Limb (tissue), 2 donors: ENCODE measurements at regions not wholly inside any gene's neighbourhood (a gene's known extent, or its start where the extent isn't known, plus 50 kb on each side); places are given as distances from the start of the nearest gene placed in this dataset.
"Not testable (repeated sequence)": the region's sequence is repeated elsewhere in the genome, so short reads cannot be mapped to it uniquely, and the experiment has no call there.

Source experiments
- DNase-seq, 2 donors: peaks; one replicate each; pipeline ENCODE4 v3.0.0-alpha.2; 2016; ENCODE audit errors: extremely low spot score in 2 of 2

DNA sequence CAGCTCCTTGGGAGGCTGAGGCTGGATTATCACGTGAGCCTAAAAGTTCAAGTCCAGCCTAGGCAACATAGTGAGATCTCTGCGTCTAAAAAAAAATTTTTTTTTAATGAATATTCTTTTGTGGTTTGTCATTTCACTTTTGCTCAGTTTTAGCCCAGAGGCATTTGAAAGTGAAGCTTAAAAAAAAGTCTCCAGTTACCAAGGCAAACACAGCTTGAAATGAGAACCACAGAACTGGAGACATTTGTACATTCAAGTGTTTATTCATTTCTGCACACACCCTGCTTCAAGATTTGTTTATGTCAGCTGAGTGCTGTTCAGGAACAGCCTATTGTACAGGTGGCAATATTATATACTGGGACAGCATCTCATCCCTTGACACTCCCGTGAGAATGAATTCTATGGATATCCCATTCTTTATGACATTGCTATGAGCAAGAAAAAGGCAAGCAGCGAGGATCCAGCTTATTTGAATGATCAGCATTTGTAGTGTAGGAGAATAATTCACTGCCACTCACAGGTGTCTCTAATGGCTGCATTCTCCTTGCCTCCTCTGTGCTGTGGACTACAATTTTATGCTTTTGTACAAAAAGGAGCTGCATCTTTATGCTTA is 444.8 kb upstream of the GRM7 start:
- no peak for DNase-seq

DNA sequence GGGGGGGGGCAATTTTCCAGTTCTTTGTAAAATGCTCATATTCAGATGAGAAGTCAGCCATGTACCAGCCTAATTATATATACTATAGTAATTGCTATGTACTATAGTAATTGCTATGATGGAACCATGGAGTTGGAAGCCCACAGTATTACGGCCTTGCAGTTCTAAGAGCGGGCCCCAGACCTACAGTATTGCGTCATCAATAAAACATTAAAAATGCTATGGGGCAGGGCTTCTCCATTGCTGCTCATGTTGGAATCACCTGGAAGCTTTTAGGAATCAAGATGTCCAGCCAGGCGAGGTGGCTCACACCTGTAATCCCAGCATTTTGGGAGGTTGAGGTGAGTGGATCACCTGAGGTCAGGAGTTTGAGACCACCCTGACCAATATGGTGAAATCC is 443.7 kb upstream of the GRM7 start:
- DNase-seq: no peak

DNA sequence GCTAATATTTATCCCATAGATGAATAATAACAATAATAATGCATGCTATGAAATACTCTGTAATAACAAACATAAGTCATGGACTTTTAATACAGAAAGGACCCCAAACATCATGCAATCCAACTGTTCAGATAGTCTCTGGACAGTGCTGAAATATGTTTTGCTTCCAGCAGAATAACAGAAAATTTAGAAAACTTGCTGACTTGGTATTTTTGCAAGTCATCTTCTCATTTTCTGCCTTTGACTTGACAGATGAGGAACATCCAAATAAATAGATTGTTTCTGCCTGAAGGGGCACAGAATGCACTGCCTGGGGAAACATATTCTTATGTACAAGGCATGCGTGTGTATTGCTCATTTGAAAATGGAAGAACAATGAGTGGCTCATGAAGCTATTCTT is 442.4 kb upstream of the GRM7 start:
- DNase-seq: no peak

DNA sequence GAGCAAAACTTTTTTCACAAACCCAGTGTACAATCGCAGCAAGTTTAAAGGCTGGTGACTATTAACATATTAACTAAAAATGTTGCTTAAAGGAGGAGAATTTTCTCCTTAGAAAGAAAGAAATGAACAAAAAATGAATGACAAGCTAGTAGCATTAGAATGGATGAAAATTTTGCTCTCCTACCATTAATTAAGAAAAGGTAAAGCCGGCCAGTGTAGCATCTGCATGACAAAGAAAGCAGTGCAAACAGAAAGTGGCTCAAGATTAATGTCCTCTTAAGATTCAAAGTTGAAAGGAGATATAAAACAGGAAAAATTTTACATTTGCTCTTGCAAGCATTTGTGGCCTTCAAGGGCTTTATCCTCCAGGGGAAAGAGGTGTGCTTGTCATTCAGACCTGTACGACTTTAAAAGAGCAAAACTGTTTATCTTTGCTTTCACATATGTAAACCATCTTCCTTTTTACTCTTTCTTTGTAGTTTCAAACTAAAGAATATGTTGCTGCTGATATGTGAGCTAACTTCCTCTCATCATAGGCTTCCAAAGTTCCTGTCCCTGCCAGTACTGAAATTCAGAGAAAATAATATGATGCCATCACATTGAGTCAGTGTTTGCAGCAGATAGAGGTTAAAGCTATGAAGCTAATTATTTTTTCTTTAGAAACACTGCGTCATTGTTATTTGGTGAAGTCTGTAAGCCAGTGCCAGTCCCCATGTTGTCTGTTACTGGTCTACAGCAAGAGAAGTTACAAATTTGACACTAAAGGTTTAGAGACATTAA is 439.1 kb upstream of the GRM7 start:
- DNase-seq: no peak

DNA sequence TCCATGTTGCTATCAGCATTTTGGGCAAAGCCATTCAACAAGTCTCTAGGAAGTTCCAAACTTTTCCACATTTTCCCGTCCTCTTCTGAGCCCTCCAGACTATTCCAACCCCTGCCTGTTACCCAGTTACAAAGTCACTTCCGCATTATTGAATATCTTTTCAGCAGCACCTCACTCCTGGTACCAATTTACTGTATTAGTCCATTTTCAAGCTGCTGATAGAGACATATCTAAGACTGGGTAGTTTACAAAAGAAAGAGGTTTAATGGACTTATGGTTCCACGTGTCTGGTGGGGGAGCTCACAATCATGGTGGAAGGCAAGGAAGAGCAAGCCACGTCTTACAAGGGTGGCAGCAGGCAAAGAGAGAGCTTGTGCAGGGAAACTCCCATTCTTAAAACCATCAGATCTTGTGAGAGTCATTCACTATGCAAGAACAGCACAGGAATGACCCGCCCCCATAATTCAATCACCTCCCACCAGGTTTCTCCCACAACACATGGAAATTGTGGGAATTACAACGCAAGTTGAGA is 435.6 kb upstream of the GRM7 start:
- no peak for DNase-seq

DNA sequence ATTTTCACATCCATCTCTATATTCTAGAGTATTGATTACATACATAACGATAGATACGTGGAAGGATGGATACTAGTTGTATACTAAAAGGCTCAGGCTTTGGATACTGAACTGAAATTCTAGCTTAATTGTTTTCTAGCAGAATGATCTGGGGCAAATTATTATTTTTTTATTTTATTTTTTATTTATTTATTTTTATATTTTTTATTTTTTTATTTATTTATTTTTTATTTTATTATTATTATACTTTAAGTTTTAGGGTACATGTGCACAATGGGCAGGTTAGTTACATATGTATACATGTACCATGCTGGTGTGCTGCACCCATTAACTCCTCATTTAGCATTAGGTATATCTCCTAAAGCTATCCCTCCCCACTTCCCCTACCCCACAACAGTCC is 432.6 kb upstream of the GRM7 start:
- not testable (repeated sequence) for DNase-seq

DNA sequence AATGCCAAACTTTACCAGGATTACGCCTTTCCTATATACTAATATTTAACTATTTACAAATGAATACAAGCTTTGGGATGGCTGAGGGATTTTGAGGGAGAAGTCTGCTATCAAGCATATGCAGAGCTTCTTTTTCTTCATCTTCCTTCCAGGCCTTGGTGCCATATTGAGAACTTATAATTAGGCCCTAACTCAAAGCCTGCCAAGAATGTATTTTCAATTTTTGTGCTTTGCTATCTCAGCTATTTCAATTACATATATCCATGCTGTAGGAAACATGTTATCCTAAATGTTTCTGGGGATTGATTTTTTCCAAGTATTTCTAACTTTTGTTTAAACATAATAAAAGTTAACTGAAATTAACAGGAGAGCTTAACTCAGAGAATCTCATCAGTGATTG is 425.0 kb upstream of the GRM7 start:
- DNase-seq: no peak

DNA sequence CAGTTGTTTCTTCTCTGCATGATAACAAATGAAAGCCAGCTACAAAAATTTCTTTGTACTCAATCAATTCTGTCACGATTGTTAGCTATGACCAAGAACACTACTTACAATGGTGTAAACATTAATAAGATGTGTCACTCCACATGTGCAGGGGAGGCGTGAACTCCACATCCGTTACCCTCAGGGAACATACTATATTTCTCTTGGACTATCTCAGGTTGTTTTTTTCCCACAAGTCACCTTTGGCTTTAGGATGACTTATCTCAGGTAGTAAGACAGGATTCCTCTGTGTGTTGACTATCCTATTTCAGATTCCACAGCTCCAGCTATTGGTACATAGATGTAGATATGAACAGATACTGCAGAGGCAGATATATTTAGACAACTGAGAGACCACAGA is 423.3 kb upstream of the GRM7 start:
- no peak for DNase-seq

DNA sequence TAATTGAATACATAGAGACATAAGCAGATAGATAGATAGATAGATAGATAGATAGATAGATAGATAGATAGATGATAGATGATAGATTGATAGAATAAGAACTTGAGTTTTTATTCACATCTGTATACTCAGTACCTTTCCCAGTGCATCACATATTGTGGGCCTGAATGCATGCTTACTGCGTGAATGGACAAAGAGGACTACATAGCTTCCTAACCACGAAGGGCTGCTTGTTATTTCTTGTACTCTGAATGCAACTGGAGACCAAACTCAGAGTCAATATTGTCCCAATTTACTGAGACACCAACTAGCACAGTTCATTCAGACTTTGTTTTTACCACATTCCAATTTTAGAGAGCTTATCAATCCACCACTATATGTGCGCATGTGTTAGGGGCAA is 422.9 kb upstream of the GRM7 start:
- DNase-seq: no peak

DNA sequence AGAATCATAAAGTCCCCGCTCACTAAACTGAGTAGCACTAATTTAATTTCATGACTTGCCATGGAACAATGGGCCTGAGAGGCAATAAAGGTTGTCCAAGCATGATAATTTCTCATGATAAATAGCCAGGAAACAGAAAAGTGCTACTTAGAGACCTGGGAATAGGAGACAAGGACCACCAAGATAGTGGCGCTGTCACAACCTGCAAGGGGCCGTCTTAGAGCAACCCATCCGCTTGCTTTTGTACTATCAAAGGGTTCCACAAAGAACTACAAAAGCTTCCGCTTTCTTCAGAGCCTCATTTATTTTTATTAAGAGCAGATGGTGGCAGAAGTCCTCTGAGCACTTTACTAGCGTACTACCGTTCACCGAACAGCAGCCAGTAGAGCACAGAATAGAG is 421.7 kb upstream of the GRM7 start:
- DNase-seq: no peak

DNA sequence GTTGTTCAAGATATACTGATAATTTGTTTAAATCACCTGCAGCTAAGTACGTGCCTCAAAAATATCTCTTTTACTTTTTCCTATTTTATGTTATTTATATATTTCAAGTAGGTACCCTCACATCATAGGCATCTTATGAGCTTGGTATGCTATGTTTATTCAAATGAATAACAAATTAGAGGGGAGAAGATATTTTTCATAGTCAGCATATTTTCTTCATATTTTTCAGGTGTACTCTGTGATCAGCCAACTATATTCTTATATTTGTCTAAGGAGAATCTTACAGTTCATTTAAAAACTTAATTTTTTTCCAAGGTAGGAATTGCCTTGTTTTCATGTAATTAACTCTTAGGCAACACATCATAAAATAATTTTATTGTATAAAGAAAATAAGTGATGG is 421.1 kb upstream of the GRM7 start:
- DNase-seq: no peak

DNA sequence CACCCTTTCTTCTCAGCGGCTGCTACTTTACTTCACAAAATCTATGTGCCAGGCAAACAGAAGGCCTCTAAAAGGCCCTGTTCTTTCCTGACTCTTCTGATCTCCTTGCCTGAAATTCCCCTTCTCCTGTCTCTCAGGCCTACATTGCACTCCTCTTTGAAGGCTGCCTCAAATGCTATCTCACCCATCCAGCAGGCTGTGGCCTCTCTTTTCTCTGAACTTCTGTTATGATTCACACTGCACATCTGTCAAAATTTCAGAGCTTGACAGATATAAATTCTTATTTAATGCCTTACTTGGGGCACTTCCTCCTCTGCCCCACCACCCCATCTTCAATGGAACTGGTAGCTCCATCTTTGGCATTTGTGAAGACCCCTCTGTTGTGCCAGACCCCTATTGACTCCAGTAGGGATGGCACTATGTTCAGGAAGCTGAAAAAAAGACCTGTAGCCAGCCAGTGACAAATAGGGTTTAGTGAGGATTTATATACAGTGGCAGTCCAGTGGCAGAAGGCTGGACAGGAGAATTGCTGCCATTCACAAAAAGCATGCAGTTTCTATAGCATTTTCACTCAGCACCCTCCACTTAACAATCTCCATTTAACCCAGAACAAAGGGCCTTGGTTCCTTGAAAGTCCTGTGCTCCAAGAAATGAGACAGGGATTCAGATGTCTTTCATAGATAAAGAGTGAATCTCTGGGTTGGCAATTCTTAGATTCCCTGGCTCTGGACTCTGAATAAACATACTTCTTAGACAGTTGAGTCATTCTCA is 415.8 kb upstream of the GRM7 start:
- no peak for DNase-seq

DNA sequence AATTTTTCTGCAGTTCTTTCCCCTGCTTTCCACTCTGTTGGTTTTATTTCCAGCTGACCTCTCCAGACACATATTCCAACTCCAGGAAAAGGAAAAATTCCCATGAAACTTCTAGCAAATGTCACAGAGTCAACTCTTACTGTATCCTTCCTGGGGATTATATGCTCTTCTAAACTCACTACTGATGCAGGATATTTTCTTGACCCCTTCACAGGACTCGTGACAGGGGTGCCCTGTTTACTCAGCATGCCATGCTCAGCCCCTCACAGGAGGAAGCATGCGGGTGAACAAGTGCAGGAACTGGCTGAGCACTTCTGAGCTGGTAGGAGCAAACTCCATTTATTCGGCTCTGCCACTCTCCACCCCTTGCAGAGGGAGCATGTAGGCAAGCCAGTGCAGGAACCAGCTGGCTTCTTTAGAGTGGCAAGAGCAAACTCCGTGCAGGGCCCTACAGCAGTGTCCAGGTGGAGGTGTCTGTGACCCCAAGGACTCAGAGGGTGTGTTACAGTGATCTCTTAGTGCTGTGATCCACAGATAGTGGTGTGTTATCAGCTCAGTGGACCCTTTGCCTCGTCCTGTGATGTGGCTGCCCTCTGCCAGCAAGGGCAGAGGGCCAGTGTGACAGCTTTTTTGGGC is 413.6 kb upstream of the GRM7 start:
- DNase-seq: no peak

DNA sequence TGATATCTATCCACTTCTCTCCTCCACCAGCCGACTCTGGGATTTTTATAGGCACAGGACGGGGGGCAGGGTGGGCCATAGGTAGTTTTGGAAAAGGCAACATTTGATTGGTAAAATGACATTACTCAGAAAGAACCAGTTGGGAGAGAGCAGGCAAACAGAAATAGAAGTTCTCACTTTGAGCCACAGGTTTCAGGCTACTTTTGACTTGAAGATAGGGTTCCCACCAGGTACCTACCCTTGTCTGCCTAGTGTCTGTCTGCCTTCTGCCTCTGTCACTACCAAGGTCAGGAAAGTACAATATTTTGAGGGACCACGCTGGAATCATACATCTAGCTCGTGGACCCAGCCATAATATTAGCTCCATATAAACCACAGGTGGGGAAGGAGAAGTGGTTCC is 412.9 kb upstream of the GRM7 start:
- no peak for DNase-seq

DNA sequence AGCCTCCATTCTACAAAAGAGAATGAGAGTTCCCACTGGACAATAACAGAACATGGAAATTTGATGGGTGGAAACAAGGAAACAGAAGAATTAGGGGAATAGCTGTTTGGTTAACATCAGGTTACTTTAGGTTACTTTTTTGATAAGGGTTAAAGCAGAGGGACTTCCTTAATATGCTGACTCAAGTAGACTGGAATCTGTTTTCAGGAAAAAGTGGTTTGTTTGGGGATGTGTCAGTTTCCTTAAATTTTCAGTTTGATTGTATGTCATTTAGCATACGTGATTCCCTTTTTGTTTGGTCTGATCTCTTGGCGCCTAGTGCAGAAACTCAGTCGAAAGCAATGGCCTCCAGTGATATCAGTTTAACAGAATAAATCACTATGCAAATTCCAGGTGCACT is 411.8 kb upstream of the GRM7 start:
- no peak for DNase-seq

DNA sequence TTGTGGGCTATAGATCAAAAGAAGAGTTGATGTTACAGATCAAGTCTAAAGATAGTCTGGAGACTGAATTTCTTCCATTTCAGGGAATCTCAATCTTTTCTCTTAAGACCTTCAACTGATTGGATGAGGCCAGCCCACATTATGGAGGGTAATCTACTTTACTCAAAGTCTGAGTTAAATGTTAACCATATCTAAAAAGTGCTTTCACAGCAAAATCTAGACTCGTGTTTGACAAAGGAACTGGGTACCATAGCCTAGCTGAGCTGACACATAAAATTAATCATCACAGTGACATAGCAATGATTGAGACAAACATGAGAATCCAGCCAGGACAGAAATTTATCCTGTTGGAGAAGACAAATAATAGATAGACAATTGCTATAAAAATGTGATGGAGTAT is 407.9 kb upstream of the GRM7 start:
- no peak for DNase-seq

DNA sequence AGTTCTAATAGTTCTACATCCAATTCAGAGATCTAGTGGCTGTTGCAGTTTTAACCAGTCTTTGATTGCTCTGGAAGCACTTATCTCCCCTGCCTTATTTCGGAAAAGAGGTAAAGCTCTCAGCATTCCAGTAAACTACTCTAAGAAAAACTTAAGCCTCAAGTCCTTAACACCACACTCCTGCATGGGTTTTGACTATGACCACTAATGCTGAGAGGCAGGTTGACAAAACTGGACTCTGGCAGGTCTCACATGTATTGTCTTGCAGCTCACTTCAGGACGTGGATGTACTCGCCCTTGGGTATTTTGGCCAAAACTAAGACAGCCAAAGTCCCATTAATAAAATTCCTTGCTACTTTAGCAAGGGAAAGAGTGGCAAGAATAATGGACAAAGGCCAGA is 405.9 kb upstream of the GRM7 start:
- DNase-seq: no peak

DNA sequence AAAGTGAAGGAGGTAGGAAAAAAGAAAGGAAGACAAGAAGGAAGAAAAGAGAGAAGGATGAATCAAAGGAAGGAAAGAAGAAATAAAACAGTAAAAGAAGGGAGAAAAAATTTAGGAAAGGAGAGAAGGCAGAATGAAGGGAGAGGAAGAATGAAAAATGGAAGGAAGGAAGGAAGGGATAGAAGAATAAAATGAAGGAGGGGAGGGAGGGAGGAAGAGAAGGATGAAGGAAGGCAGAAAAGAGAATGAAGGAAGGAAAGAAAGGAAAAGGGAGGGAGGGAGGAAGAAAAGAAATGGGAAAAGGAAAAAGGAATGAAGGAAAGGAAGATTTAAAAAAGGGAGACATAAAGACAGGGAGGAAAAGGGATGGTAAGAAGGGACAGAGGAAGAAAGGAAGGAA is 393.7 kb upstream of the GRM7 start:
- DNase-seq: no peak

DNA sequence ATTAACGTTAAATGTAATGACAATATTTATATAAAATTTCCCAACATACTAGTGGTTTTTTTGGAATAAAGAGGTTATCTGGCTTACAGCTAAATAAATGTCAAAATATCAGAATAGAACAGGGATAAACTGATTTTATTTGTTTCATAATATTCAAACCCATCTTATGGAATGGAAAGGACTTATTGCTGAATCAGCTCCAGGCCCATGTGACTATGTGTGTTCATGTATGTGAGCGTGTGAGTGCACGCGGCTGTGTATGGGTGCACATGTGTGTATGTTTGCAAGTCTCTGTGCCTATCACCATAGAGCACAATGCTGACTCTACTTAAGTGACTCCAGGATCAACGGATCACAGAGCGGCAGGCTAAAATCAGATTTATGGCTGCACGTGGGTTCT is 392.3 kb upstream of the GRM7 start:
- DNase-seq: no peak

DNA sequence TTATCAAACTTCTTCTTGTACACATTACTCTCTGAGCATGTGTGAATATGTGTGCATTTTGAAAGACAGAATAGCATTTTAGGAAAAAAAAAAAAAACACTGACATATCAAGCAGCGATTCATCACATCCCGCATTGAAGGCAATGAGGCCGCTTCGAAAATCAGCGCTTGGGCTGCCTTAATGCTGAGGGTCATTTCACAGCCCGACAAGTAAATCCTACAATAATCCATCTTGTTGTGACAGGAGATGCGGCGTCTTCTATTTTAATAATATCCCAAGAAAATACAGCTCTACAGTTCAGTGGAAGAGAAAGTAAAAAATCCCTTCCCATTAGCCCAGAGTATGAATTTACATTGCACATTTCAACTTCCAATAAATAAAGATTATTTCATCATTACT is 389.2 kb upstream of the GRM7 start:
- no peak for DNase-seq

DNA sequence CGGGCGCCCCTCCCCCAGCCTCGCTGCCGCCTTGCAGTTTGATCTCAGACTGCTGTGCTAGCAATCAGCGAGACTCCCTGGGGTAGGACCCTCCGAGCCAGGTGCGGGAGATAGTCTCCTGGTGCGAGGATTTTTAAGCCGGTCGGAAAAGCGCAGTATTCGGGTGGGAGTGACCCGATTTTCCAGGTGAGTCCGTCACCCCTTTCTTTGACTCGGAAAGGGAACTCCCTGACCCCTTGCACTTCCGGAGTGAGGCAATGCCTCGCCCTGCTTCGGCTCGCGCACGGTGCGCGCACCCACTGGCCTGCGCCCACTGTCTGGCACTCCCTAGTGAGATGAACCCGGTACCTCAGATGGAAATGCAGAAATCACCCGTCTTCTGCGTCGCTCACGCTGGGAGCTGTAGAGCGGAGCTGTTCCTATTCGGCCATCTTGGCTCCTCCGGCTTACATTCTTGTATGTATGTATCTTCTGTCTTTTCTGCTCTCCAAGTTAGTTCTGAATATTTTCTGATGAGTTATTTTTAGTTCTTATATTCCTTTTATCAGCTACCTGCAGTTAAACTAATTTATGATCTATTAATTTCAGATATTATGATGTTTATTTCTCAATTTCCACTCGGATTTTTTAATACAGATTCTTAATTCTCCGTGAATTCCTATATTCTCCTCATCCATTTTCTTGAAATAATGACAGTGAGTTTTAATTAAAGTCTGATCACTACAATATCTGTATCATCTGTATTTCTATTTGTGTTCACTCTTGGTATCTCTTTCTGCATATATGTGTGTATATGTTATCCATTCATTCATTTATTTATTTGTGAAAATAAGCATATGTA is 370.2 kb upstream of the GRM7 start:
- DNase-seq: not testable (repeated sequence)
